NCI-H2081 treated with DMSO at 0.1 percent for 48 hours (cell line): ENCODE measurements at regions not wholly inside any gene's neighbourhood (a gene's known extent, or its start where the extent isn't known, plus 50 kb on each side); places are given as distances from the start of the nearest gene placed in this dataset.

ENCODE experiments used
- DNase-seq: peaks from one replicate; lab custom pipeline; 2025; lab: John Stamatoyannopoulos, UW

GRCh38 chr14:89629383-89629782, 212.3 kb upstream of the FOXN3 start:
- no peak for DNase-seq

GRCh38 chr14:89628521-89628920, 211.5 kb upstream of the FOXN3 start:
- no peak for DNase-seq

DNA sequence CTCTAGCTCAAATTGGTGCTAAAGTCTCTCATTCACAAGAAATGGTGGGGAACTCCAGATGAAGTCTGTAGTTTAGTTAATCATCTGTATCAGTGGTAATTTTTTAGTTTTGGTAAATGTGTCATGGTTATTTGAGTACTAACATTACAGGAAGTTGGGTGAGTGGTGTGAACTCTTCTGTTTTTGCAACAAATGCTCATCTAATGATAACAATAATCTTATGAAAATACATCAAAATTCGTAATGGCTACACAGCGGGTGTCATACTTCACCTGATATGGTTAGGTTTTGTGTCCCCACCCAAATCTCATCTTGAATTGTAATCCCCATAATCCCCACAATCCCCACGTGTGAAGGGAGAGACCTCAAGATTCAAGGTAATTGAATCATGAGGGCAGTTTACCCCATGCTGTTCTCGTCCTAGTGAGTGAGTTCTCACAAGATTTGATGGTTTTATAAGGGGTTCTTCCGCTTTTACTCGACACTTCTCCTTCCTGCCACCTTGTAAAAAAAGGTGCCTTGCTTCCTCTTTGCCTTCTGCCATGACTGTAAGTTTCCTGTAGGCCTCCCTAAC, 209.3 kb upstream of the FOXN3 start:
- DNase-seq, result no peak

DNA sequence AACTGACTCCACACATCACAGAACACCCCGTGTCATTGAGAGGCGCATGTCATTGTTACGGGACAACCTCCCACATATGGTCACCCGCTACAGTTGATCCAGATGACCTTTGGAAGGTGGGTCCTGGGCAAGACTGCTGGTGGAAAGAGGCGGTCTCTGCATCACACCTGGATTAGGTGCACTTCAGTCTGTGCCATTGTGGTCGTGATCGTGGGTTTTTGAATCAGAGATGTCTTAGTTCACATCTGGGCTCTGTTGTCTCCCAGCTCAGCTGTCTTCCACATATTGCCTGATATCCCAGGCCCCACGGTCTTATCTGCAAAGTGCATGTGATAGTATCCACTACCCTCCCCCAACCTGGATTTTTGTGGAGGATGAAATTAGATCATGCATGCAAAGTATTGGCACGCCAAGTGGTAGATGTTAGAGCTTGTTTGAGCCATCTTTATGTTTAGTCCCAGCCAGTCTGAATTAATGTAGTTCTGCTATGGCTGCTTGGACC, 208.7 kb upstream of the FOXN3 start:
- DNase-seq, result no peak

DNA sequence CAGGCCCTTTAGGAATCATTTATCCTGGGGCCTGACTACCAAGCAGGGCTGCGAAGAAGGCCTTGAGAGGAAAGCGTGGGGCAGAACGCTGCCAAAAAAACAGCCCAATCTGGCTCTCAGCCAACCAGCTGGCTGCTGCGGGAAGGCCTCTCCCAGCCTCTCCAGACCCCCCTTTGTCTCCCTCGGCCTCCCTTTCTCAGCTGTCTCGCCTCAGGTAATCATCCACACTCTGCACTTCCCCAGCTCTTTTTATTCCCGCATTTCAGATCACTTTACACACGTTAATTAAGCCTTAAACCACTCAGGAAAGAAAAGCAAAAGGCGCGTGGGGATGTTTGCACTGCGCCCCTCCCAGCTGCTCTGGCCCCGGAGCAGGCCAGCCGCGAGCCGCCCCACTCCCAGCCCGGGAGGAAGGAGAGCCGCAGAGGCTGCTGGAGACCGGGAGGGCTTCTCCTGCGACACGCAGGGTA, 208.2 kb upstream of the FOXN3 start:
- no peak for DNase-seq

DNA sequence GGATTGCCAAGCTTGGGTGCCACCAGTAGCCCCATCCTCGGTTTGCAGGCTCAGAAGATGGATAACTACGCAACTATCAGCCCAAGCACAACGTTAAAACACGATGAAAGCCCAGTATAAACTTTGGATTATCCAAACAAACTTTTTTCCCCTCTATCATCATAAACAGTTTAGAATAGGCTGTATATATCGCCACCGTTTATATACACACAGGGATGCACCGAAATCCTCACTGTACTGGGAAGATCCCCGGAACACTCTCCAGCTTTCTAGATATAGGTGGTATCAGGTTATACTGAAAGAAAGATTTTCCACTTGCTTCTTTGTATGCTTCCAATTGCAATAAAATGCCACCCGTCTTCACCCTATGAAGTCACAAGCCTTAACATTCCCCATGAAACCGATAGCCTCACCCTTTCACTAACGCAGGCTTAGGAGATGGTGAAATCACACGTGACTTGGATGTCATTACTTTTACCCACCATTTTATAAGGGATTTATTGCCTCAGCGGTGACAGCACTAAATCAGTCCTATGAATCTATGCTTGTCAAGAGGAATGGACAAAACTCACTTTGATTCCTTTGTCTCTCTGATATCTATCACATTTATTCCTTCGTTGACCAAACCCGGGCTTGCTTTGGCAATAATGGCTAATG, 207.6 kb upstream of the FOXN3 start:
- no peak for DNase-seq

DNA sequence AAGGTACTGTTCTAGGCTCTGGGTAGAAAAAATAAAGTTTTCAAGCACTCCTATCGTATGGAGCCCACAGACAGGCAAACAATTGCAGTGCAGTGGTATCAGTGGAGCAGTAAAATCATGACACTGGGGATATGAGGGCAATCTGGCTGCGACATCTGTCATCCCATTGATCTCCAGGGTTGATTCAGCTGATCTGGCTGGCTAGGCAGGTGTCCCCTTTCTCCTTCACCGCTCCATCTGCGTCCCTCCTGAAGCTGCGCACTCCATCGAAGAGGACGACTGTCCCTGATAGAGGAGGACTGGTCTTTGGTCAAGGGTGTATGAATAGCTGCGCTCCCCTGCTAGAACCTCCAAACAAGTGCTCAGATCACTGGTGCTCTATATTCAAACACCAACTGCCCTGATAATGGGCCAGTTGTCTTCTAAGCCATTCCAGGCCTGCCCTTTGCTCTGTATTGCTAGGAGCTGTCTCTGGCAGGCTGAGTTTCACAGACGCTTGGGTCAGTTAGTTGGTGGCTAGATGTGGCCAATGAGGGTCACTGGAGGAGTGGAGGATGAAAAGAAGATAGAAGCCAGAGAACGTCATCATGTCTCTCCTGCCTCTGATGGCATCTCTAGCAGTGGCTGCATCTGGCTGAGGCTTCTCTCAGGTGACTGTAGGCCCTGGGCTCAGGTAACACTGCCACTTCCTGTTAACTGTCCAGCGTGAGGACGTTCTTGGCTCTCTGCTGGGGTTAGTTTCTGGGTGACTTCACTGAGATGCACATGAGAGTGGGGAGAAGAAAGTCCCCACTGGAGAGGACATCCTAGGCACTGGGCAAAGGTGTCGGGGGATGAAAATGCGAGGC, 205.0 kb upstream of the FOXN3 start:
- DNase-seq, result no peak

GRCh38 chr14:89621009-89621421, 204.0 kb upstream of the FOXN3 start:
- no peak for DNase-seq

DNA sequence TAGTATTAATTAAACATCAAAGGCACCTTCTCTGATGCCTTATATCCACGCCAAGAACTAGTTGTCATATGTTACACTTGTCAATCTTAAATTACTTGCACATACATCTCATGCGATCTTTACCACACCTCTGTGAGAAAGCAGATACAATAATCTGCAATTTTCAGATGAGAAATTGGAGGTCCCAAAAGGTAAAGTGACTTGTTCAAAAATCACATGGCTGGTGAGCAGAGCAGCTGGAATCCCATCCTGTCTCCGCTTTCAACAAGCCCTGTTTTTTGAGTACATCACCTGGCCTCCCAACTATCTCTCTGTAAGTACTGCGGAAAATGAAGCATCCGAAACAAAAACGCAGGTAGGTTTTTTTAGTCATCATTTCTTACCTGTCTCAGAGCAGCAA, 203.4 kb upstream of the FOXN3 start:
- no peak for DNase-seq

DNA sequence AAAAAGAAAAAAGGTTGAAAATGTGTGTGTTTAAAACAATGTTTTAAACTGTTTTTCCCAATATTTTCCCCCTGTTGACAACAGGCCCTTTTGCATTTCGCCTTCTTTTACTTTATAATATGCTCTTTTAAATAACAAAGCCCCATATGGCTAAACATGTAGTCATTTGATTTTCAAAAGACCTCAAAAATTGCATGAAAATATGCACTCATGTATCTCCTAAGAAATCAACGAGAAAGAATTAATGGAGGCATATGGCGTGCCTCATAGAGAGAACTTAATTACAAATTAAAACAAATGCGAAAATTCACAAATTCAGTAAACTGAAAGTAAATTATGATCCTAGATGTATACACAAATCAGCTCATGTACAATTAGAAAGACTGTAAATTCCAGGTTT, 202.6 kb upstream of the FOXN3 start:
- no peak for DNase-seq

DNA sequence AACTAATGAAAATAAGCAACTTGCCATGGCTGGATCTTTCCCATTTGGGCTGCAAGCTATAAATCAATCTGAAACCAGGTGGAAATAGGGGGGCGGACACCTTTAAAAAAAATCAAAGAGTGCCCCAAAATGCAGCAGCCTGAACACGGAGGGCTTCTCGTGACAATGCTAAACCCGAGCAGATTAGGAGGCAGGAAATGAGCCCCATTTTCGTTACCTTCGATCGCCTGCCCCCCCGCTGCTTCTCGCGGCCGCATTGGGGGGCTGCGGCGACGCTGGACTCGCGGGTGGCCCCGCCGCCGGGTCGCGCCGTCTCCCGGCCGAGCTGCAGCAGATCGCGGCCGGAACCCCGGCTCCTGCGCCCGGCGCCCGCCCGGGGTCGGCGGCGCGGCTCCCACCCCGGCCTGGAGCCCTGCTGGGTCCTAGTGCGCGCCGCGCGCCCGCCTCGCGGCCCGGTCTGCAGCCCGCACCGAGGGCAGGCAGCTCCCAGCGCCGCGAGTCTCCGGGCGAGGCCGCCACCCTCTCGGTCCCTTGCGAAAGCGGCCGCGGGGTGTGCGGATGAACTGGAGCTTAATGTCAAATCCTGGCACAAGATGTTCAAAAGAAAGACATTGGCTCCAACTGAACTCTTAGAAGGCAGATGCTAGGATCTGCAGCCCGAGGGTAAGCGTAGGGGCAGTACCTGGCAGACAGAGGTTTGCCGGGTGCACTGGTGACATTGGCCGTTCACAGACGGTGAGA, 201.9 kb upstream of the FOXN3 start:
- DNase-seq, result no peak

DNA sequence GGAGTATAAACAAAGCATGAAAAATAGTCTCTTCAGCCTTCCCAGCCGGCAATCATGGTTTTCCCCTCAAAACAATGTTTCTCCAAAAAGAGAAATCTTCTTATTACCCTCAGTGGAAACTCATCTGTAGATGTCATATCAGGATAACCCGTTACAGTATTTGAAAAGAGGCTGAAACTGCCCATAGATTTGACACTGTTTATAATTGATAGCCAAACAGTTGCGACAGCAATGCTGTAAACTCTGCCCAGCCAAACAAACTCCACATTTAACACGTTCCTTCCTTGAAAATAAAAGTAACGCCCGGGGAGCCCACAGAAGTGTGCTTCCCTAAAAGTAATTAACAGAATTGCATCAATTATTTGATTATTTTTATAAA, 201.3 kb upstream of the FOXN3 start:
- no peak for DNase-seq

DNA sequence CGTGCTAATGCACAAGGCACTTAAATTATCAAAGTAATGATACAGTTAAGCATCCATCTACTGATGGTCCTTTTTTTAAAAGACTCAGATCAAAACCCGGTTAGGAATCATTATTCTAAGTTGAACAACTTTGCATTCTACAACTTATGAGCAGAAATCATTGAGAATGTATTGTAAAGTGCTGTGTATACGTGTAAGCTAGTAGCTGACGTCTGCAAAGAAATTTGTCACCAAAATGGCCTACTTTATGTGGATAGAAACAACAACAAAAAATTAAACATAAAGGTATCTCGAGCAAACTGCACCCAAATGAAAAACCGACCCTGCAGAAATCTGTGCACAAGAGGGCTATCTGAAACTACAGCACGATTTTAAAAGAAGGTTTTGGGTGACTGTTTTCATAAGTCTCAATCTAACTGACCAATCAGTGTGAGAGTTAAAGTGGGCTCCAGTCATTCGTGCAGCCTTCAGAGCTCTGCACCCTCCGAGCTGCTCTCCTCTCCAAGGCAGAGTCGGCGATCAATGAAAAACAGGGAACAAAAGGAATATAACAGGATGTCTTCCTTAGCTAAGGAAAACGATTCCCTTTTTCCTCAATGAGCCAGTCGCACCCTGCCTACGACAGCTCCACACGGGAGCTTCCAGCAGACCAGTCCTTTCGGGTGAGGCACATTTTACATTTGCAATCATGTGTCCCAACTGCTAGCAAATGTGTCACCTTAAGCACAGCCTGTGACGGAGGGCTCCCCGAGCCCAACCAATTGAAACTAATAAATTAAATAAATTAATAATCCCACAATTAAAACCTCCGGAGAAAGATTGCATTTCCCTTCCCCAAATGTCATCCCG, 200.7 kb upstream of the FOXN3 start:
- no peak for DNase-seq

- no peak for DNase-seq
These were observed 199.9 kb upstream of the FOXN3 start for GRCh38 chr14:89616852-89617341.

GRCh38 chr14:89616425-89616824, 199.4 kb upstream of the FOXN3 start:
- no peak for DNase-seq

DNA sequence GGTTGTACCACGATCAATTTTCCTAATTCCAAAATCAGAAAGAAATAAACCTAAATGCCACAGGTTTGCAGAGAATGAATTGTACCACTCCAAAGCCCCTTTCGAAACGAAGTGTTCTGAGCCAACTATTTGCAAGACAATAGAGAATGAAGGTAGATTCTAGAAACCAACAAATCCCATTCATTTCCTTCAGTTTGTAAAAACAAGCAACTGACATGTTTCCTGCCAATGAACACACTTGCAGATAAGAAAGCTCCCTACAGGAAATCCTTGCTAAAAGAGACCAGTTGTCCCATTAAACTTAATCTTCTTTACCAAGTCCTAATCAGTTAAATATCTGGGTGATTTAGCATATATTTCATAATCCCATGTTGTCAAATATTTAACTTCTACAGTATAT, 198.4 kb upstream of the FOXN3 start:
- DNase-seq, result no peak

GRCh38 chr14:89614009-89614691, 197.1 kb upstream of the FOXN3 start:
- no peak for DNase-seq

- DNase-seq, result no peak
These were observed 196.4 kb upstream of the FOXN3 start for GRCh38 chr14:89613260-89614008.

DNA sequence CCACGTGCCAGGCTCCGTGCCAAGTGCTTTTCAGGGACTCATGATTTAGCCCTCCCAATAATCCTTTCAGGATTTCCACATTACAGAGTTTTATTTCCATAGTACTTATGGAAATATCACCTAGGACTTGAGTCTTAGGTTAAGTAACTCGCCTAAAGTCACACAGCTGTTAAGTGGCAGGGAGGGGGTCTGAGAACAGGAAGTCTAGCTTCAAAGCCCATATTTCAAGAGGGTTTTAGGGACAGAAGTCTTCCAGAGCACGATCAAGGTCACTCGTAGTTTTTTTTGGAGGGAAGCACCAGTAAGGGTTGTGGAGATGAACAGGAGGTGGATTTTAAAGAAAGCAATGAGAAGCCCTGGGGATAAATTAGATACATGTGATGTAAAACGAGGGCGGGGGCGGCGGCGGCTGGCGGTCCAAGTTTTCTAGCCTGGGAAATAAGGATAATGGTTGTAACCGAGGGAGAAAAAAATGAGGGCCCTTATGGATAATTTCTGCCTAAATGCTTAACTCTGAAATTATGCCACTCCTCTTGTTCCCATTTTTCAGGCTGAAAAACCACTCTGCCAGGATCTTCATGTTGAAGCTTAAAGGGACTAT, 192.6 kb upstream of the FOXN3 start:
- DNase-seq, result no peak
